Hepatocyte (in vitro differentiated cells): ENCODE measurements at regions not wholly inside any gene's neighbourhood (a gene's known extent, or its start where the extent isn't known, plus 50 kb on each side); places are given as distances from the start of the nearest gene placed in this dataset.

ENCODE experiments used
- EZH2 ChIP-seq: fragments of 200-600 bp; sonication (generic); IDR thresholded peaks from 2 replicates; pipeline ENCODE4 v1.6.1; 2016; ENCODE audit warnings: antibody characterized with exemption, mild to moderate bottlenecking, borderline replicate concordance
- EZH2phosphoT487 ChIP-seq: fragments of 200-600 bp; sonication (generic); IDR thresholded peaks from one replicate; pipeline ENCODE4 v1.6.1; 2018; ENCODE audit warnings: antibody characterized with exemption, mild to moderate bottlenecking, low read depth, moderate library complexity; ENCODE audit not compliant: unreplicated experiment, severe bottlenecking
- TF ChIP-seq, protein P1 (sequence below): fragments of 200-600 bp; sonication (generic); IDR thresholded peaks from 2 replicates; pipeline ENCODE4 v1.5.1; 2016; ENCODE audit warnings: antibody characterized with exemption, mild to moderate bottlenecking; ENCODE audit not compliant: poor library complexity

DNA sequence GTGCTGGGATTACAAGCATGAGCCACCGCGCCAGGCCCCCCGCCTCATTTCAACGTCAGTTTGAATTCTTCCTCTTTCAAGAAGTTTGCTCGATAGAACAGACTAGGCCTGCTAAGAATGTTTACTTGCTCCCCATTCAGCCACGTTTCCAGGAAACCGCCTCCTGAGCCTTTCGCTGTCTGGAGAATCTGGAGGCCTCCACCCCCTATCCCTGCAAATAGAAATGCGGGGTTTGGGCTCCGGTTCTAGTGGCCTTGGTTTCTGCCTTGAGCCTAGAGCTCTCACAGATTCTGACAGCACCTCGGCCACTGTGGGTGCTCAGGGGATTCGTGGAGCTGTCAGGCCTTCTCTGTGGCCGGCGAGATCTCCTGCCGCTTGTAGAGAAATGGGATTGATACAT, 84.3 kb downstream of the UBIAD1 start:
- TF ChIP-seq, protein P1, sequence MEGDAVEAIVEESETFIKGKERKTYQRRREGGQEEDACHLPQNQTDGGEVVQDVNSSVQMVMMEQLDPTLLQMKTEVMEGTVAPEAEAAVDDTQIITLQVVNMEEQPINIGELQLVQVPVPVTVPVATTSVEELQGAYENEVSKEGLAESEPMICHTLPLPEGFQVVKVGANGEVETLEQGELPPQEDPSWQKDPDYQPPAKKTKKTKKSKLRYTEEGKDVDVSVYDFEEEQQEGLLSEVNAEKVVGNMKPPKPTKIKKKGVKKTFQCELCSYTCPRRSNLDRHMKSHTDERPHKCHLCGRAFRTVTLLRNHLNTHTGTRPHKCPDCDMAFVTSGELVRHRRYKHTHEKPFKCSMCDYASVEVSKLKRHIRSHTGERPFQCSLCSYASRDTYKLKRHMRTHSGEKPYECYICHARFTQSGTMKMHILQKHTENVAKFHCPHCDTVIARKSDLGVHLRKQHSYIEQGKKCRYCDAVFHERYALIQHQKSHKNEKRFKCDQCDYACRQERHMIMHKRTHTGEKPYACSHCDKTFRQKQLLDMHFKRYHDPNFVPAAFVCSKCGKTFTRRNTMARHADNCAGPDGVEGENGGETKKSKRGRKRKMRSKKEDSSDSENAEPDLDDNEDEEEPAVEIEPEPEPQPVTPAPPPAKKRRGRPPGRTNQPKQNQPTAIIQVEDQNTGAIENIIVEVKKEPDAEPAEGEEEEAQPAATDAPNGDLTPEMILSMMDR: no peak
- TF ChIP-seq EZH2 (no peak), EZH2phosphoT487 (no peak)
